SKM-1 treated with dmso at 0.1 percent for 144 hours (cell line): ENCODE measurements at regions not wholly inside any gene's neighbourhood (a gene's known extent, or its start where the extent isn't known, plus 50 kb on each side); places are given as distances from the start of the nearest gene placed in this dataset.

Source experiments
- DNase-seq: peaks from one replicate; lab custom pipeline; 2025; ENCODE audit not compliant: unreplicated experiment; lab: John Stamatoyannopoulos, UW

DNA sequence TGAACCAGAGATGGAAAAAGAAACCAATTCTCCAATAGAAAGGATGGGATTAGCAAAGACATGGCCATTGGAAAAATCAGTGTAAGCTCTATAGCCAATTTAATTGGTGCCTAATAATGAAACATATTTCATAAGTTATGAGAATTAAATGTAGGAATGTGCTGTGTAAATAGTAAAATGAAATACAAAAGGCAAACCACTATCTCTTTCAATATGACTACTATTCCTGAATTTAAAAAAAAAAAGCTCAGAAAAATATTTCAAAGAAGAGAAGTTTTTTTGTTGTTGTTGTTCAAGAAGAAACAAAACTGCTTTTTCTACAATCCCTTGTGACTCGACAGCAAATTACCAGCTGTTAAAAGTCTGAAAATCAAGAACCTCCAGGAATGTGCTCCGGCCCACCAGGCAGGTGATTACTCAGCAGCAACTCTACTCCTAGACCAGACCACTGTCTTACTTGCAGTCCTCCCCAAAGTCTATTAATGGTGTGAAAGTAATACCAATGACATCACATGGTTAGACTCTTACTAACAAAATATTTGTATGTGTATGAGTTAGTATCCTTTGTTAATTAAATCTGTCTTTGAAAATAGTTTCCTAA lies 362.4 kb downstream of the KCTD12 start:
- DNase-seq, result no peak

DNA sequence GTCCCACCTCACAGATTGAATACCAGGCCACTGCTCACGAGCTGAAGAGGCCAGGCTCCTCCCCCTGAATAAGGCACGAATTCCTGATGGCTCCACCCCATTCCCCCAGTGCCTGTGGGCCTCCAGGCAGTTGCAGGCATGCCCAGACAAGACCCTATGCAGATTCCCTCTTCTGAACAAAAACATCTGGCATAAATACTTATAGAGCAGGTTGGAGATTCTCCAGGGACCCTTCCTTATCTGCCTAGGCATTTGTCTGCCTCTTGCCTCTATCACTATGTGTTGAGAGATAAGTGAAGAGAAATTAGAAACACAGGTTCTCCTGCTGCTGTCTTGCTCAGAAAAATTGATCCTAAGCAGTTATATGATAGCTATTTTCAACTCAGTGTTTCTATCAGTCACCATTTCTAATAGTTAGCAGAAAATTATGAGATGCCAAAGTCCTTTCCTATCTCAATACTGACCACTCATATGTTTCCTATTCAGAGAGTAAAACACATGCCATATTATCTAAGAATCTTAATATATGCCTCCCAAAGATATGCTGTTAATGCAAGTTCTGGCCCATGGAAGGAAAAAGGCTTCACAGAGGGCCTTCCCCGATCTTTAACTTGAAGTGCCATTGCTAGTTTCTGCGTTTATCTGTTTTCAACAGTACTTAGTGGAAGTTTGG lies 364.0 kb downstream of the KCTD12 start:
- no peak for DNase-seq

DNA sequence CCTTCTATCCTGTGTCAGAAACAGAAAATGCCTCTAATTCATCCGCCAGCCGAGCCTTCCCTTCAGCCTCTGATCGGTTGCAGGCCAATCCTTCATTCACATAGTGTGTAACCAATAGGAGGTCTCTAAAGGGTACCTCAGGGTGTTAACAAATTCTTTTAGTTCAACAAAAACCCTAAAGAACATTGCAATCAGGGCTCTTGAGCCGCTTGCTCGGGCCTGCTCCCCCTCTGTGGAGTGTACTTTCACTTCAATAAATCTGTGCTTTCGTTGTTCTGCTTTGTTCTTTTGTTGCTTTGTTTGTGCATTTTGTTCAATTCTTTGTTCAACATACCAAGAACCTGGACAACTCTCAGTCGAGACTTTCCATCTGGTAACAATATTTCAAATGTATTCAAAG lies 366.5 kb downstream of the KCTD12 start:
- no peak for DNase-seq

DNA sequence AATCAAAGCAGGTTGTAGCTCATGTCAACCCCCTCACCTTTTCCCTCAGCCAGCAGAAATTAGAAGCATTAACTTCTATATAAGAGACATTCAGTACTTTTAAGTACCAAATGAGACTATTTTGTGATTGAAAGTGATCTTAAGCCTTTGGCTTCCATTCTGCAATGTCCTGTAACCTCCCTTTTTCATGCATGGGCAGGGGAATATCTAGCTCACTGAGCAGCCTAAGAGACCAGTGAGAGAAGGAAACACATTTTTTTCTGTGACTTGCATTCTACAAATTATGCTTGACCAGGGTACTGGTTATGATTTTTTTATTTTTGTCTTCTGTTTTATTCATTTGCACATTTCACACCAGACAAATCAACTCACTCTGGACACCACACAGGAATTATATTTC lies 369.6 kb downstream of the KCTD12 start:
- DNase-seq, result no peak

DNA sequence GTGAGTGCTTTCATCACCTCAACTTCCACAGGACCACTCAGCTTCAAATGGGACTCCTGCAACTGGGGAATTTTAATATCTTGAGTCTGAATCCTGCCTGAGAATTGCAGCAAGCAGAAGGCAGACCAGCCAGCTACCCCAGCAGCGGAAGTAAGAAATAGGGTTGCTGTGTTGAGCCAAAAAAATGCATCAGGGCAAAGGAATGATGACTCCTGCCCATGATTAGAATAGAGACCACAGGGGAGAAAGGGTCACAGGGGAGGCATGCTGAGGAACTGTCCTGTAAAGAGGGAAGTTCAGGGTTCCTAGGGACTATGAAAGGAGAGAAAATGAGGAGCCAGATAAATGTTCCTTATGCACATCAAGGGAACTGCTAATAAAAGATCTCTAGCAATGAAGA lies 370.2 kb downstream of the KCTD12 start:
- DNase-seq, result no peak

DNA sequence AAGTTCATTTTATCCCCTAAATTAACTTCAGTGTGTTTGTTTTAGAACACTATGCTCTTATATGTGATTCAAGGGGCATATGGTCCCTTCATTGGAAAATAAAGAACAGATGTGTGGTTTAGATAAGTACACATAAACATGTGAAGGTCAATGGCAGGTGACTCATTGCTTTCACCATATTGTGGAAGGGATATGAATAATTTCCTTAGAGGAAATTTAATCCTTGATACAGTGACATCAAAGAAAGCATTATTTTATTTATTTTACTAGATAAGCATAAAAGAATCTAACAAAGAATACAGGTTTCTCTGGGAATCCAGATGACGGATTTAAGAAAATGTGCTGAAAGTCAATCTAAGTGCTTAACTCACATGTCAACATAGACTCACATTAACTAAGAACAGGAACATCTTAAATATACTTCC lies 373.5 kb downstream of the KCTD12 start:
- no peak for DNase-seq

DNA sequence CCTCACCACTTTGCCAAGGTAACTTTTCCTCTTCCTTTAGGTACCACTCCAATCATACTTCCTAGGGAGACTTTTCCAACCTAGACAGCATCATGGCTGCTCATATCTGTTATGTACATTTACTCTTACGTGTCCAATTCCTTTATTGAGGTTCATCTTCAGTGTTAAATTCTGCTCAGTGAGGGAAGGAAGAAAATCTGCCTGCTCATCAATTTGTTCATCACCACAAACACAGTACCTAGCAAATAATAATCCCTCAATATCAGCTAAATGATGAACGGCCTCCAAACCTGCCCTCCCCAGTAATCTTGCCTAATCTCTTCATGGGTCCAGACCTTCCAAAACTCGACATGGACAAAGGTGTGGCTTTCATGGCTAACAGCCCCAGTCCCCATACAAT lies 380.8 kb downstream of the KCTD12 start:
- no peak for DNase-seq

DNA sequence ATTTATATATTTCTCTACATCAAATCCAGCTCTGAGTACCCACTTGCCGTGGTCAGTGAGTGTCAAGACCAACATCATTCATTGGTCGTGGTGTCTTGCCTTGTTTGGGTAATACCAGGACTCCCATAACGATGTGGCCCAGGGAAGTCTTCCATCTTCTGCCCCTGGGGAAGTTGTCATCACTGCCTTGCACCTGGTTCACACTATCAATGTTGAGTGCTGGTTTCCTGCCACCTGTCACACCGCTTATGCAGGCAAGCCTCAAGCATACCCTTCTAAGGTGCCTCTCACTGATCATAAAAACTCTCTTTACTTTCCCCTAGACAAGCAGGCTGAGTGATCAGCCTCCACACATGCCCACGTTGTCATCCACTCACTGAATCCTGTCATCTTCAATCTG lies 382.4 kb downstream of the KCTD12 start:
- DNase-seq, result no peak

DNA sequence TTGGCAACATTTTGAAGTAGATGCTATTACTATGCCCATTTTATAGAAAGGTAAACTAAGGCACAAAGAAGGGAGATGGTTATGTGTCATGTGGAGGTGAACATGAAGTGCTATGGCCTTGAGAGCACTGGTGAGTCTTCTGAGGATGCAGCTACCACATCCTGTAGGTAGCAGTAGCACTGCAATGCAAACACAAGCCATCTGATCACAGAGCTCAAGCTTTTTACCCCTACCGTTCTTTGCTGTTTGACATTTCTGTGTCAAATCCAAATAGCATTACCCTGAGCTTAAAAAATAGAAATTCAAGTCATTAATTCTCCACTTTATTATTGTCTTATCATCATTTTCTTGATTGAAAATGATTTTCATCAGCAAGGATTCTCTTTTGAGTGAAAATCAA lies 382.9 kb downstream of the KCTD12 start:
- no peak for DNase-seq

DNA sequence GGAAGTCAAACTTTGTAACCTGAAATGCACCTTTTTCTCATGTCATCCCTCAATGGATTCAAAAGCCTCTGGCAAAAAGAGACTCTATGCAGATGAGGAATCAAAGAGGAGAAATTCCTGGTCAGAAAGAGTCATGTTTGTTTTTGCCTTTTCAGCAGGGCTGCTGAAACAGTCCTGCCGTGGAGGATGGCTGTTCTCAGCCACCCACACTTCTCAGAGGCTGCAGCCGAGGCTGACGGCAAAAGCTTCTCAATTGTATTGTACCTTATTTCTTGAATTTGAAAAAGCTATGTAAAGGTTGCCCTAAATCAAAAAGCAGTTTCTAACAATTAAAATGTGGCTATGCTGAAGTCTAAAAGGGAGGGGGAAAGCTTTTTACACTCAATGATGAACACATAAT lies 385.3 kb downstream of the KCTD12 start:
- no peak for DNase-seq

DNA sequence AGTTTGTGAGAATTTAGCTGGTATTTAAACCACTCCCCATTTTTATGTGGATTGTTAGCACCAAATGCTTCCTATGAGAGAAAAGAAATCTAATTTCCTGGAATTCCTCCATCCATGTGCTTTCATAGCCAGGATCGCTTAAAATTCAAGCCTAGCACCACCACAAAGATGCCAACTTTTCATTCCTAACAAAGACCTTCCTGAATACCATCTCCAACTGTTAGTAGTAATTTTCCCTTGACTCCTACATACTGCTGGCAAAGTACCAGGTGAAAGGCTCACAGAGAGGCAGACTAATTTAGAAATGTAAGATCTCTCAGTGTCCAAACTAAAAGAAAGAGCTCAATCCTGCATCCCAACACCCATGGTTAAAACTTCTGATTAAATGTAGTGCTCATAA lies 386.3 kb downstream of the KCTD12 start:
- no peak for DNase-seq

DNA sequence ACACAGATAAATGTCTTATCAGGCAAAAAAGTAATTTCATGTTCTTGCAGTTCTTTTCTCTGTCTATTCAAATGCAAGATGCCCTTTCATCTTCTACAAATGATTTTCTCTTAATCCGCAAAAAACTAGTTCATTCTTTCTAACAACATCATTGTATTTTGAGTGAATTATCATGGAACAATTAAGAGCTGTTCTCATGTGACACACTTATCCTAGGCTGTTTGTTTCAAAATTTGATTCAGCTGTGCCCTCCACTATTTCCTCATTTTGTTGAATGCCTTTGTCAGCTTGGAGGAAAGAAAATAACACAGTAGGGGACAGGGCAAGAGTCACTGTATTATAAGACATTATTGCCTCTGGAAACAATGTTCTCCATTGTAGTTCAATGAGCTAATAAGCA lies 396.9 kb downstream of the KCTD12 start:
- no peak for DNase-seq

DNA sequence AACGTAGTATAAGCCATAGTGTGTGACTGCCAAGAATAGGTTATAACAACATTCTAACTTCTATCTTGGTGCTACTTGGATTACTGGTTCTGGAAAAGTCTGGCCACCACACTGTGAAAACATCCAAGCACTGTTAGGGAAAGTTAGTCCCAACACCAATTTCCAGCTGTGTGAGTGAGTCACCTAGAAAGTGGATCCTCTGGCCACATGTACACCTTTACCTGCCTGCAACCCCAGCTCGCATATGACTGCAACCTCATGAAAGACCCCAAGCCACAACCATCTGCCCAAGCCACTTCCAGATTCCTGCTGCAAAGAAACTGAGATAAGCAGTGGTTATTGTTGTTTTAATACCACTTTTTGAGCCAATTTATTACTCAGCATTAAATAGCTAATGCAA lies 404.5 kb downstream of the KCTD12 start:
- no peak for DNase-seq

DNA sequence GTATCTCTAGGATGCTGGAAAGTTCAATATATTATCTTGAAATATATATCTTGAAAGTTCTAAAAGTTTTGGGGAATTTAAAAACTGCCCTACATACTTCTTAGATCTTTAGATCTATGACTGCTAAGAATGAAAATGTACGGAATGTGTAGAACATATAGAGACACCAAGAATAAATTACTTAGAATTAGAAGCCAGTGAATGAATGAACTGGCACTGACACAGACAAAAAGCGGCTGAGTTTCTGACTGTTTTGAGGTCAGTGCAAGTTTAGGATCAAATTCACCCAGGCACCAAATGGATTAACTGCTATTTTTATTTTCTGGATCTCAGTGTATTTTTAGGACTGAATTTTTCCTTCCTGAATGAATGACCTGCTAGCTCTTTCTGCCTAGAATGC lies 411.2 kb downstream of the KCTD12 start:
- no peak for DNase-seq

DNA sequence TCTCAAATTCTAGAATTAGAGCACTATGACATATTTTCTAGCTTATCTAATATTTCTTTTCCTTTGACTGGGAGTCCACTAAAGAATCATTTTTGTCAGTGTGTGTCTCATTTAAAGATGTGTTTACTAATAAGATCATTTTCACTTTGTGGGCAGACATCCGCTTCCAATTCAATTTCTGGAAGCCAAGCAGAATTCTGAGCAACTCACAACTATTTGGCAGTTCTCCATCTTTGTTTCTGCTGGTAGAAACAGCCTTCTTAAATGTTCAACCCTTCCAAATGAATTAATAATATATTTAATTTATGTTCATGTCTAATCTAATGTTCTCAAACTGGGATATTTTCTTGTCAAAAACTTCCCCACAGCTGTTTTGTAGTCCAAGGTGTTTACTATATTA lies 411.8 kb downstream of the KCTD12 start:
- no peak for DNase-seq

DNA sequence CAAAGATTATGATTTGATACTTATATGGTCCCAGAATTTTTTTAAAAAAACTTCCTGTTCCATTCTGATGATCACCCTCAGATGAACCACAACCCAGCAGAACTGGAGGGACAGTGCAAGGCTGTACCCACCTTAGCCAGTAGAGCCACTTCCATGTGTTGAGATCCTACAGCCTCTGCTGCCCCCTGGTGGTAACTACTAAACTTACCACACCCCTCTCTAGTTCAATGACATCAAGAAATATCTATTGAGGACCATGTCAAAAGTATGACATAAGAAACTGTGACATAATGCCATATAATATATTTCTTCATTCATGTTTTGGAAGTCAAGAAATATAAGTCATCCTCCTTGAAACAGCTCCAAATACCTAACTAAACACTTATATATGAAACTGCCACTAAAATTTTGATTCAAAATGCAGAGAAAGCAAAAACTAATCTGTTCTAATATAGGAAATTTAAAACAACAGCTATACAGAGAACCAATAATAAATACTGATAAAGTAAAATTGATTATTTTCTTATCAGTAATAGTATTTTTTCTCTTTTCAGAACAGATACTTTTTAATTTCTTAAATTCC lies 412.6 kb downstream of the KCTD12 start:
- peak; percentile 76 for DNase-seq

DNA sequence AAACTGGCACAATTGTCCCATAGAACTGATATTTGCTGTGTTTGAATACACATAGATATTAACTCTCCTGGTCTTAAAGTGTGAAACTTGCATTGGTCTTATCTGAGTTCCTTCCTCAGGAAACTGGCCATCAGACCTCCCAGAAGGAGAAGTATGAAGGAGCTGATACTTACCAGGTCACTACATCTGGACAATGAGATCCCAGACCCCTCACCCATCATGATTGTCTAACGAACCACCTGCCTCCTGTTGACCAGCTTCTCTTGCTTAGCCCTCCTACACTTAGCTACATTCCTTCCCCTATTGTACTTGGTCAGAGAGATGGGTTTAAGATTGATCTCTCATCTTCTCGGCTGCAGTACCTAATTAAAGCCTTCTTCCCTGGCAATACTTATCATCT lies 413.3 kb downstream of the KCTD12 start:
- no peak for DNase-seq

DNA sequence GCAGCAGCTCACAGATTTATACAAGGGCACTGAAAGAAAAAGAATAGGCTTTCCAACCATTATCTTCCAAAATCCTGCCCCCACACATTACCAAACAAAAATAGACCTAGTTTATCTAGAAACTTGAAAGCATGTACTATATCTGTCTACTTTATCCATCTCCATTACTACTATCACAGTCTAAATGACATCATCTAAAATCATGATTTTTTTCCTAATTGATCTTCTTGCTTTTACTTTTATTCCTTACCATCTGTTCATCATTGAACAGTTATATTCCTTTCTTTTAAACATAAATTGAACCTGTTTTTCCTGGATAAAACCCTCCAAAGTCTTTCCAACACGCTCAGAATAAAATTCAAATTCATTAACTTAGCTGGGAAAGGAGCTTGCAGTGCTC lies 414.7 kb downstream of the KCTD12 start:
- DNase-seq, result no peak

DNA sequence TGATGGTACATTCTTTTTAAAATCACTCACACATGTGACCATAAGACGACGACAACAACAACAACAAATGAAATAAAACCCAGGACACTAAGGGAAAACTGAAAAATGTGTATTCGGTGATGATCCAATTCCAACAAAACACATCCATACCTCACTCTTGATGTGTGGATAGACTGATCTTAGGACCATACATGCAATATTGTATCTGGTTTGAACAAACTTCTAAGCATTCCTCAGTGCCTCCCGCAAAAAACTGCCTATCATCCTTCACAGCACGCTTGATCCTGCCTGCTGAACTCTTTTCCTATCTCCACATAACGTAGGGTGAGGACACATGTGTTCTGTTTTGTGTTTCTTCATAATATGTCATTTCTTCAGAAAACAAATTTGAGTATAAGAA lies 415.2 kb downstream of the KCTD12 start:
- no peak for DNase-seq

DNA sequence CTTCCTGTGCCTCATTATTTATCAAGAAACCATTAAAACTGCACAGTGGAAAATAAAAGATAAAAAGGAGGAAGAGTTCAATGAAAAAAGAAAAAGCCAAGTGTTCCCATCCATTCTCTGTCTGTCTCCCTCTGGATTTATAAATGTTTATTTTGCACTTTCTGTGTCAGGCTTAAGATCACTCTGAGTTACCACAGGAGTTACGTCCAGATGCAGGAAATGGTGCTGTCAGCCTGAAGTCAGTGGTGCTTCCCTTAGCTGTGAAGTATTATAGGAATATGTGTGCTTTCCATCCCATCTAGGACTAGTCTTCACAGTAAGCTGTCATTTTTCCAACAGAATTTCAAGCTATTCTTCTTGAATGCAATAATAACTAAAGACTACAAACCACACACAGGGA lies 420.2 kb downstream of the KCTD12 start:
- DNase-seq, result no peak

DNA sequence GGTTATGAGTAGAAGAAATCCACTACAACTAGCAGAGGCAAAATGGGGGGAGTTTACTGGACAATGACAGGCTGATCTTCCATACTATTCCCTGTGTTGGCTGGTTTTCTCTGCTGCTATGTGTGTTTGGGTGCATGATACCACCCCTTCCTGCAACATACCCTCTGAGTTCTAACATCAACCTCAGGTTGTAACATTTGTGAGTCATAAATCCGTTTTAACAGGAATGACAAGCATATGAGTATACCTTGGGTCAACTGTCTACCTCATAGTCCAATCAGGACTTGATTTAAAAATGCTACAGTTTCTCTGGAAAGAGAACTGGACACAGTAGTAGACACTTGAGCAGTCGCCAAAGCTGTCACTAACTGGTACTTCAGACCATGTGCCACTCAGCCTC lies 422.9 kb downstream of the KCTD12 start:
- no peak for DNase-seq

DNA sequence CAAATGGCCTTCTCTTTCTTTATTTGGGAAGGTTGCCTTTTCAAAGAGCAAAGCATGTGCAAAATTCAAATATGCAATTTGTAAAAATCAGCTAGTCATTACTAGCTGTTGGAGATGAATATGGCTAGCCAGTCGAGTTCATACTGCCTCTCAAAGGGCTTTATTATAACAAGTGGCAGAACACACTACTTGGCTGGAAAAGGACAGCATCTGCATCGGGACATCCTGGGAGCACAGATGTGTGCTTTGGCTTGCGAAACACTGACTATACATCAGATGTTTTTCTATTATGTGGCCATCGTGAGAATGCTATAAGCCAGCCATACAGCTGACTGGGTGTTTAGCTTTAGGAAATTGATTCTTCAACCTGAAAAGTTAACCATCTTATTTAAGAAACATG lies 424.2 kb downstream of the KCTD12 start:
- no peak for DNase-seq

DNA sequence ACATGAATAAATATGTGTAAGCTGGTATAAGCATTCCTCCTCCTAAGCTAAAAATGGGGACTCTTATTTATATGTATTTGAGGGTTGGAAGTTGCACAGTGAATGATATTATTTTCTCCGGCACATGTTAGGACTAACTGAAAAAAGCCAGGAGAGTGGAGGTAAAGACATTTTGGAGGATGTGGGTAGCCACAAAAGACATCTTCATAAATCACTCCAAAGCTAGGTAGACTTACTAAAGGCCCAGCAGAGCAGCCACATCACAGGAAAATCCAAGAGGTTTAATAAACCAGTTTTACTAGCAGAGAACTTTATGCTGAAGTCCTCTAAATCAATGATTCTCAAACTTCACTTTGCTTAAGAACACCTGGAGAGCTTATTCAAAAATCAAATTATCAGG lies 424.7 kb downstream of the KCTD12 start:
- no peak for DNase-seq
